Smooth muscle cell of the brain vasculature (primary cell): ENCODE measurements at regions not wholly inside any gene's neighbourhood (a gene's known extent, or its start where the extent isn't known, plus 50 kb on each side); places are given as distances from the start of the nearest gene placed in this dataset.

Experiments used
- DNase-seq: peaks from one replicate; pipeline ENCODE4 v3.0.0-alpha.2; 2012; ENCODE audit warnings: low read depth, low spot score

GRCh38 chr3:64464955-64465354 is 222.8 kb downstream of the ADAMTS9 start:
- no peak for DNase-seq

GRCh38 chr3:64463981-64464380 is 223.8 kb downstream of the ADAMTS9 start:
- DNase-seq: no peak

DNA sequence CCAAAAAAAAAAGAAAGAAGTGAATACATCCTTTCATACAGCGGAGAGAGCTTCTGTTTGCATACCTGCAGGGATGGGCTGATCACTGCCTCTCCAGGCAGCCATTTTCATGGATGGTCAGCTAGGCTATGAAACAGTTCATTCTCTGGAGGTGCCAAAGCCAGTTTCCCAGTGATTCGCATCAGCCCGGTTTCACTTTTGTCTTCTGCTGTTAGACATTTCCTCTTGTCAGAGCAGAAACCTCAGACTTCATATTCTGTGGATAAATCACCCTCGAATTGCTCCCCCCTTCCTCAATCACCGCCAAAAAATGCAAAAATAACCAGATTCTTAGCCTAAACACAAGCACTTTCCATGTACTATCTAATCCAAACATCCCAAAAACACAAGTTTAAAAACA is 225.6 kb downstream of the ADAMTS9 start:
- no peak for DNase-seq

DNA sequence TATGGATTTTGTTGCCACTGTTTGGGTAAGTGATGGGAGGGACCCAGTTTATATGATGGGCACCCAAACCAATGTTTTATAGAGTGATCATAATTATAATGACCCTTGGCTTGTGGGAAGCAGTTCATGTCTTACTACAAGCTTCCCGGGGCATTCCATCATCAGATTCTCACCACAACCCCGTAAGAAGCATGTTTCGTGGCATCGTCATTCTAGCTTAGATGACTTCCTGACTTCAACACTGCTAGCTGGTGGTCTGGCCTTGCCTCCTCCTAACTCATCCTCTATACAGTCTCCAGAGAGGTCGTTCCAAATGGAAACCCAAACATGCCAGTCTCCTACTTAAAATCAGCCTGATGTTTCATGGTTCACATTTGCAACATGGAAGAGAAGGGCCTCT is 226.9 kb downstream of the ADAMTS9 start:
- no peak for DNase-seq

GRCh38 chr3:64460141-64460730 is 227.6 kb downstream of the ADAMTS9 start:
- no peak for DNase-seq

GRCh38 chr3:64459711-64460110 is 228.1 kb downstream of the ADAMTS9 start:
- no peak for DNase-seq

- no peak for DNase-seq
Measured at GRCh38 chr3:64457811-64458210, 230.0 kb downstream of the ADAMTS9 start.

- no peak for DNase-seq
Measured at GRCh38 chr3:64456674-64457073, 231.1 kb downstream of the ADAMTS9 start.

GRCh38 chr3:64455351-64455750 is 230.1 kb upstream of the PRICKLE2 start:
- no peak for DNase-seq

GRCh38 chr3:64454768-64455167 is 229.5 kb upstream of the PRICKLE2 start:
- DNase-seq: no peak

DNA sequence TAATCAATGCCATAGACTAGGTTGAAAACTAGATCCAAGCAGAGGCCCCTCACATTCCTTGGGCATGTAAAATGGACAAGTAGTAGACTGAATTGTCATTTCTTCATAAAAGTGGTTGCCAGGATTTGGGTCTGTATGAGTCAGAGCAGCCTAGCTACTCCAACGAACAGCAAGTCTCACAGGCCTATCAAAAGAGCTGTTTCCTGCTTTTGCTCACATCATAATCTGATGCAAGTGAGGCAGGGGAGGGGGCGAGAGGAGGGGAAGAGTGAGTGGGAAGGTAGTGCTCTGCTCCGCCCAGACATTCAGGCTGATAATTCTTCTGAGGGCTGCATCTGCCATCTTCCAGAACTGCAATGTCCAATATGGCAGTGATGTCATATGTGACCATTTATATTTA is 228.9 kb upstream of the PRICKLE2 start:
- DNase-seq: no peak

- DNase-seq: no peak
Measured at GRCh38 chr3:64451283-64452012, 226.2 kb upstream of the PRICKLE2 start.

- DNase-seq: no peak
Measured at GRCh38 chr3:64450396-64450956, 225.2 kb upstream of the PRICKLE2 start.

- no peak for DNase-seq
Measured at GRCh38 chr3:64449026-64449425, 223.8 kb upstream of the PRICKLE2 start.

- no peak for DNase-seq
Measured at GRCh38 chr3:64445944-64446300, 220.7 kb upstream of the PRICKLE2 start.

- DNase-seq: no peak
Measured at GRCh38 chr3:64445109-64445943, 220.1 kb upstream of the PRICKLE2 start.

- no peak for DNase-seq
Measured at GRCh38 chr3:64444490-64445108, 219.3 kb upstream of the PRICKLE2 start.

- peak; percentile 65 for DNase-seq
Measured at GRCh38 chr3:64443546-64444381, 218.5 kb upstream of the PRICKLE2 start.

- no peak for DNase-seq
Measured at GRCh38 chr3:64441861-64442260, 216.6 kb upstream of the PRICKLE2 start.

- DNase-seq: peak; percentile 67
Measured at GRCh38 chr3:64440498-64440897, 215.2 kb upstream of the PRICKLE2 start.

DNA sequence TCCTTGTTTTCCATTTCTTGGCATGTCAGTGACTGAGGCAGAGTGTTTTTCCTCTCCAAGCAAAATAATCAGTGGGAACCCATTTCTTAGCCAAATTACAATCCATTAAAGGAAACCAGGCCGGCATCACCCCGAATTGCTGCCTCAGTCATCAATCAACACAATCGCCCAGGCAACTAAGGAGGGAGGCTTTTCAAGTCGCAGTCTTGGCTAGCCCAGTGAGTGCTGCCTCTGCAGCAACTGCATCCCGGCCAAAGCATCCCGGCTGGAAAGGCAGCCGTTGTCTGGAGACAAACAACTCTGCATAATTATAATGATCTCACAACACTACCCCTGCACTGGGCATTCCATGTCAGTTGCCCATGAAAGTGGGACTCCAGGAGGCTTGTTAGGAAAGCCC is 213.5 kb upstream of the PRICKLE2 start:
- no peak for DNase-seq
